Mammary epithelial cell (primary cell): ENCODE measurements at regions not wholly inside any gene's neighbourhood (a gene's known extent, or its start where the extent isn't known, plus 50 kb on each side); places are given as distances from the start of the nearest gene placed in this dataset.
A peak's percentile ranks its signal among the peaks of the same experiment; 100 is the strongest.

Experiments used
- EZH2 ChIP-seq: IDR thresholded peaks from 2 replicates; pipeline ENCODE4 v1.6.1; 2012; ENCODE audit warnings: low read length, inconsistent platforms, borderline replicate concordance
- TF ChIP-seq, protein P1 (sequence below), 2 donors: IDR thresholded peaks in 1 of 2; conservative IDR thresholded peaks in 1 of 2; 2 replicates each; pipeline ENCODE4 v1.5.1; 2011 to 2012; ENCODE audit warnings: inconsistent platforms in 2 of 2, low read length in 2 of 2, mild to moderate bottlenecking in 2 of 2, control low read depth in 1 of 2, low read depth in 1 of 2; ENCODE audit not compliant: insufficient read depth in 1 of 2; ENCODE audit errors: extremely low read depth in 1 of 2

- TF ChIP-seq, protein P1, sequence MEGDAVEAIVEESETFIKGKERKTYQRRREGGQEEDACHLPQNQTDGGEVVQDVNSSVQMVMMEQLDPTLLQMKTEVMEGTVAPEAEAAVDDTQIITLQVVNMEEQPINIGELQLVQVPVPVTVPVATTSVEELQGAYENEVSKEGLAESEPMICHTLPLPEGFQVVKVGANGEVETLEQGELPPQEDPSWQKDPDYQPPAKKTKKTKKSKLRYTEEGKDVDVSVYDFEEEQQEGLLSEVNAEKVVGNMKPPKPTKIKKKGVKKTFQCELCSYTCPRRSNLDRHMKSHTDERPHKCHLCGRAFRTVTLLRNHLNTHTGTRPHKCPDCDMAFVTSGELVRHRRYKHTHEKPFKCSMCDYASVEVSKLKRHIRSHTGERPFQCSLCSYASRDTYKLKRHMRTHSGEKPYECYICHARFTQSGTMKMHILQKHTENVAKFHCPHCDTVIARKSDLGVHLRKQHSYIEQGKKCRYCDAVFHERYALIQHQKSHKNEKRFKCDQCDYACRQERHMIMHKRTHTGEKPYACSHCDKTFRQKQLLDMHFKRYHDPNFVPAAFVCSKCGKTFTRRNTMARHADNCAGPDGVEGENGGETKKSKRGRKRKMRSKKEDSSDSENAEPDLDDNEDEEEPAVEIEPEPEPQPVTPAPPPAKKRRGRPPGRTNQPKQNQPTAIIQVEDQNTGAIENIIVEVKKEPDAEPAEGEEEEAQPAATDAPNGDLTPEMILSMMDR (conservative IDR thresholded peaks at IDR 0.05 in 1 of 2, IDR thresholded peaks at IDR 0.05 in 1 of 2; ENCODE audit: extremely low read depth in 1 of 2, insufficient read depth in 1 of 2, low read depth in 1 of 2, low read length in 2 of 2) = peak in 1 of 2 donors; percentile 10
- no peak for TF ChIP-seq EZH2
These were observed 1210.6 kb downstream of the C4orf33 start for GRCh38 chr4:130306566-130306965.
